Fibroblast of skin of abdomen (primary cell): ENCODE measurements at regions not wholly inside any gene's neighbourhood (a gene's known extent, or its start where the extent isn't known, plus 50 kb on each side); places are given as distances from the start of the nearest gene placed in this dataset.

Experiments
- DNase-seq: peaks from one replicate; pipeline ENCODE4 v3.0.0-alpha.2; 2013

DNA sequence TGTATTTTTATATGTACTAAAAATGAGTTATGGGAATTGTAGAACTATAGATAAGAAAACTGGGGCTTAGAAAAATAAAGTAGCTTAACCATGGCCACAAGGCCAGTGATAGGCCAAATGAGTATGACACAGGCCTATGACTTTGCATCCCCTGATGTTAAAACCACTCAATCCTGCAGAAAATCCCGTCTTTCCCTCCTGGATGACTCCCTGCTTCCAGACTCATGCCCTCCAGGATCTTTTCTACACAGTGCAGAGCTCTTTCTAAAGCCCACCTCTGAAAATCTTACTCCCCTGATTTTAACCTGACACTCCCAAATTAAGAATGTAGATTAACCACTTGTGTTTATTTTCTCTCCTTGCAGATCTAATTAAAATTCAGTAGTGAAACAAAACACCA, 489.2 kb upstream of the LRRN3 start:
- DNase-seq, result no peak

DNA sequence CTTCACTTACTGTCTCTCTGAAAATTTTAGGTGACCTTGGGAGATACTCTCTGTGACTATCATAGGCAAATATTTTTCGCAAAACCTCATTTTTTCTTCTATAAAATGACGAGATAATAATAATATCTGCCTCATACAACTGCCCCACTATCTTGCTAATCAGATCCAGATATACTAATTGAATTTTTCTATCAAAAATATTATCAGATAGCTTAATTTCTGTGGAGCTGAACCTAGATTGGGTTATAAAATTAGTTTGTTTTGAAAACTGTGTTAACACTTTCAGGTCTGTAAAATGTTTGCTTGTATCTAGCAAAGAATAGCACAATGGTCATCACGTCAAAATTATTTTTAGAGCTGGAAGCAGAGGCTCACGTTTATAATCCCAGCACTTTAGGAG, 486.7 kb upstream of the LRRN3 start:
- DNase-seq, result no peak

DNA sequence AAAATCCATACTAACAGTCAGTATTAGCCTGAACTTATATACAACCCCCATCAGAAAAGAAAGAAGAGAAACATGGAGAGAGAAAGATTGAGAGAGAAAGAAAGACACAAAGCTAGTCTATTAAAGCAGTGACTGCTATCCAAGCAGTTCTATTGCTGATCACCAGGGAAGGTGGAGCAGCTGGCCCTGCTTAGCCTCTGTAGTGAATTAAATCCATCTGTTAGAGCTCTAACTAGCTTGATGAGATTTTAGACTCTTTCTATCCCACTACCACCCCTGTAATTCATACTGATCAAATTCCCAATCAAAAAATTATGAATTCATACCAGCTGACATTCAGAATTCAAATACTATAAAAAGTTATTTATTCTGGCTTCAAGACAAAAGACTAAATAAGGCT, 486.0 kb upstream of the LRRN3 start:
- no peak for DNase-seq

GRCh38 chr7:110607050-110607857, 483.7 kb upstream of the LRRN3 start:
- DNase-seq, result no peak

DNA sequence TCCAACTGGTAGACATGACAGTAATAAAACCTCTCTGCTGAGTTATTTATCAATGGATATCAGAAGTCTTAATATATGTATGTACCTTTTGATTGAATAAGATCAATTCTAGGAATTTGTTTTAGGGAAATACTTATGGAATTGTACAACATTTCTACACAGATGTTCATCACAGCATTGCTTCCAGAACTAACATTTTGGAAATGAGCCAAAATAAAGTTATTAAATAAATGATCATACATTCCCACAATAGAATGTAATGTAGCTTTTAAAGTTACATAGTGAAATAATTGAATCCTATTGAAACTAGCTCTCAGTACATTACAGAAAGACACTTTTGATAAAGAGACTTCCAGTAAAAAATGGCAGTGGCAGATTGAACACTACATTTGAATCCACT, 481.6 kb upstream of the LRRN3 start:
- DNase-seq, result no peak

GRCh38 chr7:110612680-110613079, 478.2 kb upstream of the LRRN3 start:
- no peak for DNase-seq
